Urothelium cell line (cell line): ENCODE measurements at regions not wholly inside any gene's neighbourhood (a gene's known extent, or its start where the extent isn't known, plus 50 kb on each side); places are given as distances from the start of the nearest gene placed in this dataset.
"Not testable (repeated sequence)": the region's sequence is repeated elsewhere in the genome, so short reads cannot be mapped to it uniquely, and the experiment has no call there.

ENCODE experiments used
- DNase-seq: peaks from one replicate; pipeline ENCODE4 v3.0.0; 2011; ENCODE audit warnings: low spot score, mixed read lengths
- FAIRE-seq: peaks from 2 replicates; lab custom pipeline; 2011; peaks lifted over from hg19 to GRCh38; lab: Jason Lieb, UNC

DNA sequence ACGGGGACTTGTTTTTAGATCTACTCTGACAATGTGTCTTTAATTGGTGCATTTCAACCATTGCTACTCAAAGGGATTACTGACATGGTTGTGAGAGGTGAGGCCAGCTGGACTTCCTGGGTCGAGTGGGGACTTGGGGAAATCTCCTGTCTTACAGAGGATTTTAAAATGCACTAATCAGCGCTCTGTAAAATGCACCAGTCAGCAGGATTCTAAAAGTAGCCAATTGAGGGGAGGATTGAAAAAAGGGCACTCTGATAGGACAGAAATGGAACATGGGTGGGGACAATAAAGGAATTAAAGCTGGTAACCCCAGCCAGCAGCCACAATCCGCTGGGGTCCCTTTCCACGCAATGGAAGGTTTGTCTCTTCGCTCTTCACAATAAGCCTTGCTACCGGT, 122.5 kb upstream of the SNRPN start:
- DNase-seq (no peak), FAIRE-seq (no peak)

GRCh38 chr15:24835301-24835700, 119.5 kb upstream of the SNRPN start:
- DNase-seq, result no peak
- FAIRE-seq, result no peak

- FAIRE-seq, result no peak
- DNase-seq, result peak; percentile 60
These were observed 106.7 kb upstream of the SNRPN start for GRCh38 chr15:24848050-24848449.

GRCh38 chr15:24856397-24857390, 98.1 kb upstream of the SNRPN start:
- no peak for FAIRE-seq
- DNase-seq, result no peak

GRCh38 chr15:24857763-24858162, 97.0 kb upstream of the SNRPN start:
- FAIRE-seq, result no peak
- no peak for DNase-seq

- FAIRE-seq, DNase-seq: not testable (repeated sequence)
These were observed 96.6 kb upstream of the SNRPN start for GRCh38 chr15:24858183-24858582.

DNA sequence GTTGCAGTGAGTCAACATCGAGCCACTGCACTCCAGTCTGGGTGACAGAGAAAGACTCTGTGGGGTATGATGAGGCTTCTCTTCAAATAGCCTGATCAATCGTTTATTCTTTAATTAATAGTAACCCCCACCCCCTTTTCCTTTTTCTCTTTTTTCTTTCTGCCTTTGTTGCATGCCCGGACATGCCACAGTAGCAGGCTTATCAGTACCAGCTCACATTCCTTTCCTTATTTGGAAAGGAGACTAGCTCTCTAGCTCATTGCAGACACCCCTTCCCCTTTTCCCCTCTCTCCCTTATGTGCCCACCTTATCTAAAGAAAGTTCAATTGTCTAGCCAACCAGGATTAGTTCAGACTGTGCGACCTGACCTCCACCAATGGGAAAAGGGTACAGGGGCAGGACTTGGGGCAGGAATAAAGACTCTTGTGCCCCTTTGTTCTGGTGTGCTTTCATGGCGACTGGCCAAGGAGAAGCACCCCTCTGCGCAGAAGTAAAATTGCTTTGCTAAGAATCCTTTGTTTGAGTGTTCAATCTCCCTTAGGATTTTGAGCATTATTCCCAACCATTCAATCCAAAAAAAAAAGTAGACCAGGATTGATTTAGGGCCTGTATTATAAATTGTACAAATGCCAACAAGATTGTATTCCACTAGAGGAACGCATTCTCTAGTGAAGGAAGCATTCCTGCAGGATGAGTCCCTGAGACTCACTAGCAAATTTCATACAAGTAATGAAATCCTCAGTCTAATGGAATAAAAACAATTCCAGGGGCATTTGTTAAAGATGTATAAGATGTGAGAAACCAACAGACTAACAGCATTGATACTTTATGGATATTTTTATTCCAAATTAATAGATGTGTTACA, 95.8 kb upstream of the SNRPN start:
- DNase-seq (peak; percentile 23), FAIRE-seq (no peak)

- FAIRE-seq, result no peak
- no peak for DNase-seq
These were observed 93.6 kb upstream of the SNRPN start for GRCh38 chr15:24861014-24861690.

DNA sequence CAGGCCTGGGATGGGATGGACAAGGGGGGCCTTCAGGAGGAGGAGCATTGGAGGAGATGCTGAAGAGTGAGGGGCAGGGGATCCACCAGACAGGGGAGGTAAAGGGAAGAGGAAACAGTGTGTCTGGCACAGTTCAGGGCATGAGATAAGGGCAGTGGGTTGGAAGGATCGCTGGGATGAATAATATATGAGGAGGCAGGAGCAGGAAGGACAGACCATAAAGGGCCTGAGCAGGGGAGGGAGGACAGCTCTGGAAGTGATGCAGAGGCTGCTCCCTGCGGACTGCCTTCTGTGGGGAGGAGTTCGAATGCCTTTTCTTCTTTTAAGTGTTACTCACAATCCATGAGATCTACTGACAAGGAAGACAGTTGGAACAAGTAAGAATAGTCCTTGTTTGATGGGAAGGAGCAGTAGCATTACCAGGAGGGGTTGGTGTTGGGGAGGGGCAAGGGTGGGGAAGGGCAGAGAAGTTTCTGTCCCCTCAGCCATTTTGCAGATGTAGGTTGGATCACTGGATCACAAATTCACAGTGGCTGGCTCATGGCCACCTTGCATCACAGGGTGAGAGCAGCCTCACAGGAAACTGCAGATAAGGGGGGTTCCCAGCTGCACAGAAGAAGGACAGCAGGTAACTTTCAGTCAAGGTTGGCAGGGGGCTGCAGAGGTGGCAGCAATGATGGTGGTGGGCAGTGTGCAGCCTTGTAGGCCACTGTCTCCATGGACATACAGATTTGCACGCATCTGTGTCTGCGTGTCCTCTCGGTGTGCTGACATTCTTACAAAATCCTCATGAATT, 91.9 kb upstream of the SNRPN start:
- FAIRE-seq (no peak), DNase-seq (no peak)

GRCh38 chr15:24865303-24865702, 89.5 kb upstream of the SNRPN start:
- FAIRE-seq (no peak), DNase-seq (no peak)

DNA sequence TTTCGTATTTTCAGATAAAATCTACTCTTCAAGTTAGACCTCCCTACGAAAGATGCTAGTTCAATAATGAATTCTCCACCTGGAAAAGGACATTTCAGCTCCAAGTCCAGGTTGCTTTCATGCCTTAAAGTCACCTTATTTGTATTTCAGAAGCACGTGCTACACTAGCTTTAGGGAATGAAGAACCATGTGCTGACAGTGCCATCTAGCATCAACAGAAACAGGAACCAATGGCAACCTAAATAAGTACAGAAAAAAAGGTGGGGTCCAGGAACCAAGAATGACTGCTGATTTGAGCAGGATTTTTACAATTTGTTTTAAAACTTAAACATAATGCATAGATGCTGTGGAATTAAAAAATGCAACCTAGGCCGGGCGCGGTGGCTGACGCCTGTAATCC, 77.6 kb upstream of the SNRPN start:
- DNase-seq (no peak), FAIRE-seq (no peak)

DNA sequence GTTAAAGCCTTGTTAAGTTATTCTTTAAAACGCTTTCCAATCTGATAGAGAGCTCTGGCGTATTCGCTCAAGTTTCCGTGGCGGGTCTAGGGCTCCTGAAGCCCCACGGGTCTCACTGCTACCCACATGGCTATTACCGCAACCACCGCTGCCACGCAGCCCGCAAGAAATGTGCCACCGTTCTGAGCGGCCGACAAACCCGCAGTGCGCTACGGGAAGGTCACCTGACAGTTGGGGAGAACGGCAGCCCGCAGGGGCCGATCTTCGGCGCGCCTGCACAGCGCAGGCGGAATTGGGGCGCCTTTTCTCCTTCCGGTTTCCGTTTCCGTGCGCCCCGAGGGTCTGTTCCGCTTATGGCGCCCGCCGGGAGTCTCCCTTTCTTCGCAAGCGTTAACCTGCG, 76.6 kb upstream of the SNRPN start:
- FAIRE-seq (no peak), DNase-seq (peak; percentile 82)

DNA sequence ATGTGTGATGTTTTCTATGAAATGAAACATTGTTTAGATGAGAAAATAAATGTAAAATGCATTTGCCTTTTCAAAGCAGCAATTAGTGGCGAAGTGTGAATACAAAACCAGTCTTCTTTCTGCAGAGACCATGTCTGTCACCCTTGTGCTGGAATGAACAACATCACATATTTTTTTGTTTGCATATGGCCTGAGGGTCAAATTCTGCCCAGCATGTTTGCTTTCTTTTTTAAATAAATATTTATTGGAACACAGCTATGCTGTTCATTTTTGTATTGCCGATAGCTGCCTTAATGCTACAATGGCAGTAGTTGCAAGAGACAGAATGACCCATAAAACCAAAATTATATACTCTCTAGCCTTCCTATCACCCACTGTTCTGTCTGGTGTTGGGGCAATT, 75.3 kb upstream of the SNRPN start:
- DNase-seq, result no peak
- no peak for FAIRE-seq

GRCh38 chr15:24880663-24881062, 74.1 kb upstream of the SNRPN start:
- DNase-seq (no peak), FAIRE-seq (no peak)

DNA sequence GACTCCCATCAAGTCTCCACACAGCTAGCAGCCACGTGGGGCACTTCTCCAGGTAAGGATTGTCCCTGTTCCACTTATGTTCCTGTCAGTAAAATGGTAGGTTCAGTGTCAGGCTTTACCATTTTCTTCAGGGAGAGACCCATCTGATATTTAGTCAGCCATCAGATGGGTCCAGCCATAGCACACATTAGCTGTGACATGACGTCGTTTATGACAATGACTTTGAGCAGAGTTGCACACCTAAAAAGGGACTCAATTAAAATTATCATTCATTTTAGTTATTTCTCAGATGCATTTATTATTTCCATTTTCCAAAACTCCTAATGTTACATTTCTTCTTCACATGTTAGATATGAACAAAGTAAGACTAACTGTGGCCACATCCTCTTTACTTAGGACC, 68.2 kb upstream of the SNRPN start:
- DNase-seq, result no peak

DNA sequence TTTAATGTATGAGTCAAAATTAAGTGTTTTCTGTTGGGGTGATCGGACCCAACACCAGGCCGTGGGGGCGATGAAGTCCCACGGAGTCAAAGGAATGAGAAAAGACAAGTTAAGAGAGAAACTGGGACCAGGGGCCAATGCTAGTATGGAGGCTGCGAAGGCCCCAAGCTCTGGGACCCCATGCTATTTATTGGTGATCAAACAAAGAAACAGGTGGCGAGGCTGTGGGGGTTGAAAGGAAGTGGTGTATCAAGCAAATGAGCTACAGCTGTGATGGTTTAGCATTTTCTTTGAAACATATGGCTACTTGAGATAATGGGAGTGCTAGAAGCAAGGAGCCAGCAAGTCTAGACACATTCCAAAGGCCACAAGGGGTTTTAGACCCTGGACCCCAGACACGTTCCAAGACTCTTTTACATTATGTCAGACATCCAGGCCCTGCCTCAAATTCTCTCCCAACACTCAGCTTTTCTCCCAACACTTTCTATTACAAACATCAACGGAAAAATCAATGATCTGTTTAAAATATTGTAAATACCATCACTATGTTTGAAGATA, 56.0 kb upstream of the SNRPN start:
- FAIRE-seq (no peak), DNase-seq (no peak)

More for the DNA sequence above, 68.2 kb upstream of the SNRPN start:
- FAIRE-seq, result no peak

- FAIRE-seq, result no peak
- no peak for DNase-seq
These were observed 55.4 kb upstream of the SNRPN start for GRCh38 chr15:24899367-24899766.

DNA sequence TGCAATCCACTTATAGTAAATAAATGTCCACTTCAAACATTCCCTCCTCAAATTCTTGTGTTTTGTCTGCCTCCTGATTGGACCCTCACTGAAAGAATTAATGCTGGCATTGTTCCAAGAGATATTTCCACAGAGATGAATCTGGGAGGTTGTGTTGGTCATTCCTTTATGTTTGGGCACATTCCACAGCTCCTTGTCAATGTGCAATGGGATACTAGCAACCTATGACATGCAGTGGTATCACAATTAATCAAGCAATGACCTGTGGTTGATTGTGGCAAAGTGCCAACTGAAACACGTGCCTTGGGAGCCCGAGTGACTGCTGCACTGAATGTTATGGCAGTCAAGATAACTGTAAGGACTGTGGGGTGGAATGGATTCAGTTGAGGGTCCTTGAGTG, 55.0 kb upstream of the SNRPN start:
- DNase-seq (no peak), FAIRE-seq (no peak)

DNA sequence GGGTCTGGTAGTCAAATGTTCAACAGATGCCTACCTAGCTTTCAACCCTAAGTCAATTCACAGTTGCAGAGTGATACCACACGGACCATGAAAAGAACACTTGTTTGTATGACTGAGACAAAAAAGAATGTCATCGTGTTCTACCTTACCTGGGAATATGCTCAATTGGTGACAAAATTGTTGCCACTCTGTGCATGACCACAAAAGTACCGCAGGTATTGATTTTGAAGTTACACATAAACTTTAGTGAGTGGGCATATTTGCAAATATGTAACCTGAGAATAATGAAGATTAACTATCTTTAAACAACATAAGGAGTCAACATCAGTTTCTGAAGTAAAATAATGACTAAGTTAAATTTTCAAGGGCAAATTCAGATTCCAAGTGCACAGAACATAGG, 53.4 kb upstream of the SNRPN start:
- FAIRE-seq (peak; percentile 17), DNase-seq (no peak)
